ENCODE measurements at regions not wholly inside any gene's neighbourhood (a gene's known extent, or its start where the extent isn't known, plus 50 kb on each side); places are given as distances from the start of the nearest gene placed in this dataset.

GRCh38 chr6:164925681-164926530, 383.5 kb downstream of the C6orf118 start:
- Mint-ChIP-seq H3K9me3 (ENCODE audit: unreplicated experiment) (no peaks in the 10 kb centered on the region), H3K4me3 (ENCODE audit: unreplicated experiment) (no peak overlapping the region), H3K36me3 (ENCODE audit: unreplicated experiment) (no peaks in the 10 kb centered on the region), H3K4me1 (ENCODE audit: unreplicated experiment) (no peaks in the 10 kb centered on the region), H3K27me3 (ENCODE audit: unreplicated experiment) (peaks cover 3% of the 10 kb centered on the region), H3K27ac (ENCODE audit: unreplicated experiment) (no peak overlapping the region)
- no peak for DNase-seq (ENCODE audit: extremely low spot score, unreplicated experiment)
- no peak for TF ChIP-seq CTCF (IDR thresholded peaks at IDR 0.05)

- peaks cover 3% of the 10 kb centered on the region for H3K27me3 Mint-ChIP-seq (ENCODE audit: unreplicated experiment)
- H3K36me3 Mint-ChIP-seq (ENCODE audit: unreplicated experiment) = no peaks in the 10 kb centered on the region
- H3K9me3 Mint-ChIP-seq (ENCODE audit: unreplicated experiment) = no peaks in the 10 kb centered on the region
- H3K4me1 Mint-ChIP-seq (ENCODE audit: unreplicated experiment) = no peaks in the 10 kb centered on the region
- TF ChIP-seq CTCF (IDR thresholded peaks at IDR 0.05) = no peak
- H3K27ac Mint-ChIP-seq (ENCODE audit: unreplicated experiment) = no peak overlapping the region
- H3K4me3 Mint-ChIP-seq (ENCODE audit: unreplicated experiment) = no peak overlapping the region
- no peak for DNase-seq (ENCODE audit: extremely low spot score, unreplicated experiment)
Measured at GRCh38 chr6:164924674-164925073, 384.7 kb downstream of the C6orf118 start.

GRCh38 chr6:164917211-164917610, 392.2 kb downstream of the C6orf118 start:
- Mint-ChIP-seq H3K27me3 (ENCODE audit: unreplicated experiment) (no peaks in the 10 kb centered on the region), H3K4me1 (ENCODE audit: unreplicated experiment) (no peaks in the 10 kb centered on the region), H3K4me3 (ENCODE audit: unreplicated experiment) (no peak overlapping the region), H3K36me3 (ENCODE audit: unreplicated experiment) (no peaks in the 10 kb centered on the region), H3K9me3 (ENCODE audit: unreplicated experiment) (peaks cover 35% of the 10 kb centered on the region), H3K27ac (ENCODE audit: unreplicated experiment) (no peak overlapping the region)
- TF ChIP-seq CTCF (IDR thresholded peaks at IDR 0.05) = no peak
- DNase-seq (ENCODE audit: extremely low spot score, unreplicated experiment) = no peak

- H3K27me3 Mint-ChIP-seq (ENCODE audit: unreplicated experiment) = no peaks in the 10 kb centered on the region
- no peak overlapping the region for H3K27ac Mint-ChIP-seq (ENCODE audit: unreplicated experiment)
- no peak for DNase-seq (ENCODE audit: extremely low spot score, unreplicated experiment)
- H3K4me1 Mint-ChIP-seq (ENCODE audit: unreplicated experiment) = no peaks in the 10 kb centered on the region
- no peaks in the 10 kb centered on the region for H3K36me3 Mint-ChIP-seq (ENCODE audit: unreplicated experiment)
- TF ChIP-seq CTCF (IDR thresholded peaks at IDR 0.05) = no peak
- H3K9me3 Mint-ChIP-seq (ENCODE audit: unreplicated experiment) = peaks cover 35% of the 10 kb centered on the region
- H3K4me3 Mint-ChIP-seq (ENCODE audit: unreplicated experiment) = no peak overlapping the region
Measured at GRCh38 chr6:164916087-164916486, 393.3 kb downstream of the C6orf118 start.

GRCh38 chr6:164911873-164912580, 397.4 kb downstream of the C6orf118 start:
- Mint-ChIP-seq H3K27me3 (ENCODE audit: unreplicated experiment) (no peaks in the 10 kb centered on the region), H3K36me3 (ENCODE audit: unreplicated experiment) (no peaks in the 10 kb centered on the region), H3K27ac (ENCODE audit: unreplicated experiment) (no peak overlapping the region), H3K9me3 (ENCODE audit: unreplicated experiment) (peaks cover 36% of the 10 kb centered on the region), H3K4me1 (ENCODE audit: unreplicated experiment) (no peaks in the 10 kb centered on the region), H3K4me3 (ENCODE audit: unreplicated experiment) (no peak overlapping the region)
- no peak for TF ChIP-seq CTCF (IDR thresholded peaks at IDR 0.05)
- DNase-seq (ENCODE audit: extremely low spot score, unreplicated experiment) = no peak
